Stimulated activated naive B cell treated with anti-CD40 and anti-IgM and Interleukin-4, amounts not matched to agents 10 μg/mL and 1 μg/mL and 100 μg/mL, for 72 hours (primary cell): ENCODE measurements at regions not wholly inside any gene's neighbourhood (a gene's known extent, or its start where the extent isn't known, plus 50 kb on each side); places are given as distances from the start of the nearest gene placed in this dataset.

Source experiments
- ATAC-seq, 2 donors: fragments of 150-1000 bp; cut with Tn5 transposase; replicated peaks; 2 replicates each; pipeline ENCODE4 v1.10.0; 2021; ENCODE audit warnings: moderate library complexity in 1 of 2
- DNase-seq: peaks from one replicate; pipeline ENCODE4 v3.0.0; 2021
- H3K27ac Mint-ChIP-seq: one replicate; pipeline ENCODE4 v1.8.0; 2022; ENCODE audit warnings: mild to moderate bottlenecking, mixed read lengths
- H3K27me3 Mint-ChIP-seq, 2 donors: one replicate each; pipeline ENCODE4 v1.8.0; 2022; ENCODE audit warnings: mixed read lengths in 2 of 2
- H3K36me3 Mint-ChIP-seq, 2 donors: one replicate each; pipeline ENCODE4 v1.8.0; 2022; ENCODE audit warnings: mixed read lengths in 2 of 2, mild to moderate bottlenecking in 1 of 2
- H3K4me1 Mint-ChIP-seq, 2 donors: one replicate each; pipeline ENCODE4 v1.8.0; 2022; ENCODE audit warnings: mixed read lengths in 2 of 2, mild to moderate bottlenecking in 1 of 2
- H3K4me3 Mint-ChIP-seq, 2 donors: one replicate each; pipeline ENCODE4 v1.8.0; 2022; ENCODE audit warnings: mild to moderate bottlenecking in 2 of 2, mixed read lengths in 2 of 2, moderate library complexity in 1 of 2
- H3K9me3 Mint-ChIP-seq, 2 donors: one replicate each; pipeline ENCODE4 v1.8.0; 2022; ENCODE audit warnings: mixed read lengths in 2 of 2, mild to moderate bottlenecking in 1 of 2

DNA sequence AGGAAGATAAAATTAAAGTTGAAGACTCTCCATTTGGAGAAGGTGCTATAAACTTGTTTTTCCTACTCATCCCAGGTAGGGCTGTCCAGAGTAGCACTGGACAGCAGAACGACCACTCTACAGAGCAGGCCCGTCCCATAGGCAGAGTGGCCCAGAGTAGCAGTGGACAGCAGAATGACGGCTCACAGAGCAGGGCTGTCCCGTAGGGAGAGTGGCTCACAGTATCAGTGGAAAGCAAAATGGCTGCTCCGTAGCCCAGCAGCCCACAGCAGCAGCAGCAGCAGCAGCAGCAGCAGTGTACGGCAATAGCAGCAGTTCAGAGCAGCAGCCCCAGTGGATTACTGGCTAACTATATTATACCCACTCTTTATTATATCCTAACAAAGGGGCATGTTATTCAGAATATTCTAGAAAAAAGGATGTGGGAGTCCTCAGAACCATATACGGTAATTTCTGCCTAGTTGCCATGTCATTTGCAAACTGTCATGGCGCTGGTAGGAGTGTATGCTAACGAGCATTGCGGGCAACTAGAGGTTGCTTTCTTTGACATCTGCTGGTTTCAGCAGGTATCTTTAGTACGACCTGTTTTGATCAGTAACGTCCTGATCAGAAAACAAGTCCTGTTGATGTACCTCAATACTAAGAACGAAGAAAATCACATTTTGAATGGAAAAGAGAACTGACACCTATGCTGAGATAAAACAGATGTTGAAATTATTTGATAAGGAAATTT, 567.3 kb downstream of the SLC16A7 start:
- H3K27me3 Mint-ChIP-seq: no peaks in the 10 kb centered on the region
- H3K27ac Mint-ChIP-seq: no peak overlapping the region
- no peak overlapping the region for H3K4me3 Mint-ChIP-seq
- ATAC-seq (no peak), DNase-seq (no peak)
- no peaks in the 10 kb centered on the region for H3K4me1 Mint-ChIP-seq
- no peaks in the 10 kb centered on the region for H3K36me3 Mint-ChIP-seq
- peaks cover 1 to 5% of the 10 kb centered on the region in 2 donors for H3K9me3 Mint-ChIP-seq

DNA sequence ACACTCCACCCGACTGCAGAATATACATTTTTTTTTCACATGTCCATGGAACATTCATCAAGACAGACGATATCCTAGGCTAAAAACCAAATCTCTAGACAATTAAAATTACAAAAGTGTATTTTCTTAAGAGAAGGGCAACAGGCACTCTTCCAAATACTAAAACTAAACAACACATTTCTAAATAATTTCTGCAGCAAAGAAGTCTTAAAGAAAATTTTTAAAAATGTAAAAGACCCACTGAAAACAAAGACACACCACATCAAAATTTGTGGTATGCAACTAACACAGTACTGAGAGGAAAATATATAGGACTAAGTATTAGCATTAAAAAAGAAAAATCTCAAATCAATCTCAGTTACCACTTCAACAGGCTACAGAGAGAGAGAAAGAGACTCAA, 570.0 kb downstream of the SLC16A7 start:
- Mint-ChIP-seq H3K4me1 (no peaks in the 10 kb centered on the region), H3K4me3 (no peak overlapping the region), H3K27ac (no peak overlapping the region), H3K9me3 (peaks cover 3 to 5% of the 10 kb centered on the region in 2 donors), H3K27me3 (no peaks in the 10 kb centered on the region), H3K36me3 (no peaks in the 10 kb centered on the region)
- DNase-seq: no peak
- ATAC-seq: no peak

DNA sequence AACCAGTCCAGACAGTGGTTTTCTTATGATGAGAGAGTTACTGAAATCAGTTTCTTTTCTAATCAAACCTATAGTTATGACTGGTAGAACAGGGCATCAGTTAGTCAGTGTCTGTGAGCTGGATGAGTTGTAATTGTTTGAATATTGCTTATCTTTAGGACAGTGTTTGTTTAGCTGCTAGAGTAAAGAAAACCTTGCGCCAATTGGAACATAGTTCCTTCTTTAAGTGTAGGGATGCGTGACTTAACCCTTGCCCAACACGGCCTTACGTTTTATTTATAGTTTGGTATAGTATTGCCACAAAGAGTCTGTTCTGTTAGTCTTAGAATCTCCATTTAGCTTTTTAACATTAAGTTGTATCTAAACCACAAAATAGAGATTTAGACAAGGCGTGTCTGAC, 572.6 kb downstream of the SLC16A7 start:
- Mint-ChIP-seq H3K36me3 (no peaks in the 10 kb centered on the region), H3K4me3 (no peak overlapping the region), H3K9me3 (peaks cover 3 to 5% of the 10 kb centered on the region in 2 donors), H3K4me1 (no peaks in the 10 kb centered on the region), H3K27me3 (no peaks in the 10 kb centered on the region), H3K27ac (no peak overlapping the region)
- no peak for ATAC-seq
- no peak for DNase-seq

DNA sequence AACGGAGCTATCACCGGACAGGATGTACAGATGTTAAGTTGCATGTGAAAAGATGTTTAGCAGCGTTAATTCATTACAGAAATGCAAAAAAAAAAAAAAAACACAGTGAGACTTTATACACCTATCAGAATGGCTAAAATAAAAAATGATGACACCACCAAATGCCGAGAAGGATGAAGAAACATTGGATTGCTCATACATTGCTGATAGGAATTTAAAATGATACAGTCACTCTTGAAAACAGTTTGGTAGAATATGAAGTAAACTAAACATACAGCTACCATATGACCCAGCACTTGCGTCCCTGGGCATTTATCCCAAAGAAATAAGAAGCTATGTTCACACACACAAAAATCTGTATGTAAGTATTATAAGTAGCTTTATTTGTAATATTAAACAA, 574.1 kb downstream of the SLC16A7 start:
- DNase-seq (no peak), ATAC-seq (no peak)
- no peak overlapping the region for H3K4me3 Mint-ChIP-seq
- no peaks in the 10 kb centered on the region for H3K27me3 Mint-ChIP-seq
- H3K9me3 Mint-ChIP-seq: peaks cover 3 to 5% of the 10 kb centered on the region in 2 donors
- no peaks in the 10 kb centered on the region for H3K4me1 Mint-ChIP-seq
- H3K27ac Mint-ChIP-seq: no peak overlapping the region
- H3K36me3 Mint-ChIP-seq: no peaks in the 10 kb centered on the region

DNA sequence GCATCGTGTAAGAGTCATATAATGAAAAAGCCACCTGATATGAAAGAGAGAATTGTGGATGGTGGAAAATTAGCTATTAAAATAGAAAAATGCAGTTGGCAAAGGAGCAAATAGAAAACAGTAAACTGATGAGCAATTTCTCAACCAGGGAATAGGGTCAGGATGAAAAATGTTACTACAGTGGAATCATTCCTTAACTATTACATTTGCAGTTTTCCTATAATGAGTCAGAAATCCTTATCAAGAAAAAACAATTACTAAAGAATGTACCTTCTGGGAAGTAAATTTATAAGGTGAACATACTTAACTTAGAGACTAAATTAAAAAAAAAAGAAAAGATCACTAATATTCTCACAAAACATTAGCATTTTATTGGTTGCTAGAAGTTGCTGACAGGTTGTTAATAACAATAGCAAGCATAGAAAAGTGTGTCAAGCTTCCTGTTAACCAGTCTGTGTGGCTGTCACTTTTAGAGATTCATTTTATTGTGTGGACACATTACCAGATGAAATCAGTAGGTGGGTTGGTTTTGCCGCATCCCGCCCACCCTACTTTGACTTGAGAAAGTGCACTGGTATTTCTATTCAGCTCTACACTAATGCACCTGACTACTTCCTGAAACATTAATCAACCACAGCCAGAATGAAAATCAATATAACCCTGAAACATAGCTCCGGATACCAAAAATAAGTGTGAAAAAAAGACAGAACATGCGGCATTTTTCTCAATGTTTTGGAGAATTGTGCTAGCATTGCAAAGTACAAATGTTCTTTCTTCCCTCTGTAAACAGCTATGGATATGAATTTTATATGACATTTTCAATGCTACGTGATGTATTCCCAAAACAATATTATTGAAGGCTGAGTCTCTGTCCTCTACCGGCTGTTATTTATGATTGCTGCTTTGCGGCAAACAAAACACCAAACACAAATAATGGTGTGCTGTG, 576.7 kb downstream of the SLC16A7 start:
- no peaks in the 10 kb centered on the region for H3K36me3 Mint-ChIP-seq
- ATAC-seq (no peak), DNase-seq (no peak)
- no peaks in the 10 kb centered on the region for H3K27me3 Mint-ChIP-seq
- H3K4me3 Mint-ChIP-seq: no peak overlapping the region
- H3K4me1 Mint-ChIP-seq: no peaks in the 10 kb centered on the region
- no peak overlapping the region for H3K27ac Mint-ChIP-seq
- peaks cover 0 to 2% of the 10 kb centered on the region in 2 donors for H3K9me3 Mint-ChIP-seq

DNA sequence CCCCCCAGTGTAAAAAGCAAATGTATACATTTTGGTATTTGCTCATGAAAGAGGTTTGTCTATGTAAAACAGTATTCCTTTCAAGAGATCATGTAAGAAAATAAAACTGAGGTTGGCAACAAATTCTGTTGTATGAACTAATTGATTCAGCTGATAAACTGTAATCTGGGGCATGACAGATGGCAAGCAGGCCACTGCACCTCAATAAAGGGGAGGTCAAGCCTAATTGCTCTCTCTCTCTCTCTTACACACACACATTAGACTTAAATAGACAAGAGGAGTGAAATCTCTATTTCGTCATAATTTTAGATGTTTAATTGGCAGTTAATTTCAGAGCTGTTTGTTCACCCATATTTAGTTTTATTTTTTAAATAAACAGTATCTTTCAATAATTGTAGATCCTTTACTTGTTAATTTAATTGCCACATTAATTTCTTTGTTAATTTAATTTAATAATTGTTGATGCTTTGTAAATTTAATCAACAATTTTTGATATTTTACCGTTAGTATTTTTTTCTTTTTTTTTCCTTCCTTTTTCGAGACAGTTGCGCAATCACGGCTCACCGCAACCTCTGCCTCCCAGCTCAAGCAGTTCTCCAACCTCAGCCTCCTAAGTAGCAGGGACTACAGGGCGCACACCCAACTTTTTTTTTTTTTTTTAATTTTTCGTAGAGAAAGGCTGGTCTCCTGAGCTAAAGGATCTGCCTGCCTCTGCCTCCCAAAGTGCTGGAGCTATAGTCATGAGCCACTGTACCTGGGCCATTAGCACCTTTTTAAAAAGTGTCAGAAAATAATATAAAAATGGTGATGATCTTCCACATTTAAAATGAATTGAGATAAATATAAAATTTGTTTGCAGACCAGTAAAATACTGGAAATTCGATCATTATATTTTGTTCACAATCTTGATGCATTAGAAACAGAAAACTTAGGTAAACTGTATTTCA, 577.7 kb downstream of the SLC16A7 start:
- peaks cover 0 to 2% of the 10 kb centered on the region in 2 donors for H3K9me3 Mint-ChIP-seq
- H3K36me3 Mint-ChIP-seq: no peaks in the 10 kb centered on the region
- H3K27me3 Mint-ChIP-seq: no peaks in the 10 kb centered on the region
- no peaks in the 10 kb centered on the region for H3K4me1 Mint-ChIP-seq
- DNase-seq (no peak), ATAC-seq (no peak)
- H3K4me3 Mint-ChIP-seq: no peak overlapping the region
- no peak overlapping the region for H3K27ac Mint-ChIP-seq

DNA sequence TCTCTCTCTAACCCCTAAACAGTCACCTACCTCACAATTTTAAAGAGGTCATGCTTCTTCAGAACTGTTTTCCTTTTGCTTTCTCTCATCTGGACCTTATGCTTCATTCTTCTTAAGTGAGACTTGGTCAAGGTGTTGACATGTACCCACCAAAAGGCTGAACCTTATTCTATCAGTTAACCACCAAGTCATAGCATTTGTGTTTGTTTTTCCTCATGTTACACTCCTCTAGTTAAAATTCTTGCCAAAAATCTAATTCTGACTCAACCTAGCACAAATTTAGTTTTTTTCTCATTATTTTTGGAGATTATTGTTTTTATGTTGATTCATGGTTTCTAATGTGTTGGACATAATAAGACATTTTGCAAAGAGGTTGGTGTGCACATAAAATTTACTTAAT, 578.6 kb downstream of the SLC16A7 start:
- H3K9me3 Mint-ChIP-seq: peaks cover 0 to 2% of the 10 kb centered on the region in 2 donors
- H3K27ac Mint-ChIP-seq: no peak overlapping the region
- no peaks in the 10 kb centered on the region for H3K27me3 Mint-ChIP-seq
- DNase-seq (no peak), ATAC-seq (no peak)
- H3K36me3 Mint-ChIP-seq: no peaks in the 10 kb centered on the region
- no peak overlapping the region for H3K4me3 Mint-ChIP-seq
- no peaks in the 10 kb centered on the region for H3K4me1 Mint-ChIP-seq

DNA sequence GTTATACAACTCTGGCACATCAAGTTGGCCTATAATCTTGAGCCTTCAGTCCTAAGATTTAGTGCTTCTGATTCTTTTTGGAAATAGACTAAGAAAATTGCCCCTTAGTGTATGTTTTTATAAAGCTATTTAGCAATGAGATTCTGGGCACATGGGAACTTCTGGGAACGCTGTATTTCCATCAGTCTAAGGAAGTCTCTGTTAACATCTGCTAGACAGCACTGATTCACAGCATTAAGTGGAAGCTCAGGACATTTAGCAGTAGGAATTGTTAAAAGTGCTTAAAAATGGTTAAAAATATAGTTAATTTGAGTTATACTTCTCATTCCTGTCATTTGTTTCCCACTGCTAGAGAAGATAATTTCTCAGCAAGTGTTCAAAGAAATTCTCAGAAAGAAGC, 579.1 kb downstream of the SLC16A7 start:
- H3K9me3 Mint-ChIP-seq: peaks cover 0 to 2% of the 10 kb centered on the region in 2 donors
- no peak overlapping the region for H3K4me3 Mint-ChIP-seq
- H3K4me1 Mint-ChIP-seq: no peaks in the 10 kb centered on the region
- no peak overlapping the region for H3K27ac Mint-ChIP-seq
- H3K36me3 Mint-ChIP-seq: no peaks in the 10 kb centered on the region
- H3K27me3 Mint-ChIP-seq: no peaks in the 10 kb centered on the region
- ATAC-seq (no peak), DNase-seq (no peak)

DNA sequence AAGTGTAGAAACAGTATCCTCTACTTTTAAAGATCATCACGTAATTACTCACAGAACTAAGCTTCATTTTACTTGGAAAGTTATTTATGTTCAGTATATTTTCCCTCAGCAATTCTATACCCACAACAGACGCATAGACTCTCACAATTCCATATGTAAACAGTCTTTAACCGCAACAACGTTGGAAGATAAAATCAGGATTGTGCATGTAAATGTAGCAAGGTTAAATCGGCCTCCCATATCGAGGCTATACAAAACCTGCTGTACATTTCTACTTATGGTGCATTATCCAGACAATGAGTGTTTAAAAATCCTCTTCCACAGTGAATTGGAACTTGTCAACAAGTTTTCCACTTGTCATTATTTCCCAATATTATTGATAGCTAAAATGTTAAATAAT, 581.1 kb downstream of the SLC16A7 start:
- H3K4me3 Mint-ChIP-seq: no peak overlapping the region
- ATAC-seq (no peak), DNase-seq (no peak)
- no peaks in the 10 kb centered on the region for H3K4me1 Mint-ChIP-seq
- H3K27me3 Mint-ChIP-seq: no peaks in the 10 kb centered on the region
- H3K27ac Mint-ChIP-seq: no peak overlapping the region
- H3K36me3 Mint-ChIP-seq: no peaks in the 10 kb centered on the region
- no peaks in the 10 kb centered on the region for H3K9me3 Mint-ChIP-seq

DNA sequence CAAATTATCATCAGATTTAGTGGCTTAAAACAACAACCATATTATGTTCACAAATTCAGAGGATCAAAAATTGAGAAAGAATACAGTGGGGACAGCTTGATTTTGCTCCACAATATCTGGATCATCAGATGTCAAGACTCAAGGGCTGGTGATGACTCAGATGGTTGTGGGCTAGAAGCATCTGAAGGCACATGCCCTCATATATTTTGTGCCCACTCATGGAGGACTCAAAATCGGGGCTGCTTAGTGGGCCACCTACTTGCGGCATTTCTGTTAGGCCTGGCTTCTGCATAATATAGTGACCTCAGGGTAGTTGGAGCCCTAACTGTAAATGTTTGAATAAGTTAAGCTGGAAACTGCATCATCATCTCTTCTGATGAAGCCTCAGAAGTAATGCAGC, 584.5 kb downstream of the SLC16A7 start:
- Mint-ChIP-seq H3K27me3 (no peaks in the 10 kb centered on the region), H3K36me3 (no peaks in the 10 kb centered on the region), H3K27ac (no peak overlapping the region), H3K4me3 (no peak overlapping the region), H3K9me3 (no peaks in the 10 kb centered on the region), H3K4me1 (no peaks in the 10 kb centered on the region)
- ATAC-seq (no peak), DNase-seq (no peak)

DNA sequence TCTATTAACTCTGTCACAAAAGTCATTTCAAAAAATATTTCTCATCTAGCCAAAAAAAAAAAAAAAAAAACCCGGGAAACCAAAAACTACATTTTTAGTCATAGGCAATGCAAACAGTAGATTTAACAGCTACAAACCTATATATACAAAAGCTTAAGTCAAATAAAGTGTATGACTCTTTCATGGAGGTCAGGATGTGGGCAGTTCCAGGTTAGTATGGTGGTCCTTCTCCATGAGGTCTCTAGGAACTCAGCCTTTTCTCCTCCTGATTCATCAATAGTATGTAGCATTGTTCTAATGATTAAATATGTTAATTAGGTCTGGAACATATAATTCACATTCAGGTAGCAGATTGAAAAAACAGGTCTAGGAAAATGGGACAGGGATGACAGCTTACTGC, 586.5 kb downstream of the SLC16A7 start:
- Mint-ChIP-seq H3K4me3 (no peak overlapping the region), H3K4me1 (no peaks in the 10 kb centered on the region), H3K36me3 (no peaks in the 10 kb centered on the region), H3K27ac (no peak overlapping the region), H3K9me3 (no peaks in the 10 kb centered on the region), H3K27me3 (no peaks in the 10 kb centered on the region)
- ATAC-seq (no peak), DNase-seq (no peak)

DNA sequence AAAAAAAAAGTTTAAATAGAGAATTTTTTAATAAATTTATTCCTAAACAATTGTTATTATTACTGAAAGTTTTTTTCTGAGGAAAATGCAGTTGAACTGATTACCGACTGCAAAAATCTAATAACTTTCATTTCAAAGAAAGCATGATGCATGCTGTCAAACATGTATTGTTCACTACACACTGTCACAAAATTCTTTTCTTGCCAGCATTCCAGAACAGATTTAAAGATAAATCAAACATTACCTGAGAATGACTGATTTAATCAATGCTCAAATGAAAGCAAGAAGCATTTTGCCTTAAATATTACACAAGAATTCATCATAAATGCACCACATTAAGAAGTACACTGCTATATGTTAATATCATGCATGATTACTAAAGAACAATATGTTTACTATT, 588.3 kb downstream of the SLC16A7 start:
- H3K27me3 Mint-ChIP-seq: no peaks in the 10 kb centered on the region
- H3K27ac Mint-ChIP-seq: no peak overlapping the region
- no peak overlapping the region for H3K4me3 Mint-ChIP-seq
- no peak for DNase-seq
- no peaks in the 10 kb centered on the region for H3K9me3 Mint-ChIP-seq
- ATAC-seq: no peak
- H3K36me3 Mint-ChIP-seq: no peaks in the 10 kb centered on the region
- H3K4me1 Mint-ChIP-seq: no peaks in the 10 kb centered on the region

DNA sequence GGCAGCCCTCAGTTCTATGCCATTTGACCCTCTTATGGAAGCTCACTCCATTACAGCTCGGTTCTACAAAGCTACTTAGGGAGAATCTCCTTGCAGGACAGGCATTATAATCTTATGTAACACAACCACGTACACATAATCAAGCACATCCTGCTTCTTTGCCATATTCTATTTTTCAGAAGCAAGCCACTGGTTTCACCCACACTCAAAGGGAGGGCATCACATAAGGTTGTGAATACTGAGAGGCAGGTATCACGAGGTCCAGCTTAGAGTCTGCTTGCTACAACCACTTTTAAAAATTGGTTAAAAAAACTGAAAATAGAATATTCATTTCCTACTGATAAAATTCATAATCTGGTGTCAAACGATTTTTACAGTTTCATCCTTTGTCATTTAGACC, 589.2 kb downstream of the SLC16A7 start:
- no peaks in the 10 kb centered on the region for H3K36me3 Mint-ChIP-seq
- H3K27ac Mint-ChIP-seq: no peak overlapping the region

DNA sequence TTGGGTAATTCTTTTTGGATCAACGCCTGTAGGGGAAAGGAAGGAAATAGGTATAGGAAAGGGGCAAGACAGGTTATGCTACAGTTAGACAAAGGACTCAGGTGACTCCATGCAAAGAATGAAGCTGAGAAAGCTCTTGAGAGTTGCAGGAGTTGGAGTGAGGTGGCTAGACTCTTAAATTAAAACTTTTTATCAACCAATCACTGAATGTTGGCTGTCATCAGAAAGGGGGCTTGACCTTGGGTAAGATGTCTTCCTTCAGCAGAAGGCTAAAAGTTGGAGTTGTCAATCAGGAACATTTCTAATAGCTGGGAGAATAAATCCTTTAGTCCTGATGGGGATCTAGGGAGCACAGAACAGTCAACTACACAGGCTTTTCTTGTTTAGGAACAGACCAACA, 595.4 kb downstream of the SLC16A7 start:
- Mint-ChIP-seq H3K9me3 (no peaks in the 10 kb centered on the region), H3K27ac (no peak overlapping the region), H3K4me1 (no peaks in the 10 kb centered on the region), H3K27me3 (no peaks in the 10 kb centered on the region), H3K36me3 (no peaks in the 10 kb centered on the region), H3K4me3 (no peak overlapping the region)
- no peak for ATAC-seq
- DNase-seq: no peak

More for the DNA sequence above, 589.2 kb downstream of the SLC16A7 start:
- no peak for ATAC-seq
- H3K27me3 Mint-ChIP-seq: no peaks in the 10 kb centered on the region
- no peak overlapping the region for H3K4me3 Mint-ChIP-seq
- no peak for DNase-seq
- H3K9me3 Mint-ChIP-seq: no peaks in the 10 kb centered on the region
- no peaks in the 10 kb centered on the region for H3K4me1 Mint-ChIP-seq
